OCI-LY1 (cell line): ENCODE measurements at regions not wholly inside any gene's neighbourhood (a gene's known extent, or its start where the extent isn't known, plus 50 kb on each side); places are given as distances from the start of the nearest gene placed in this dataset.

Source experiments
- CTCF ChIP-seq: fragments of 200-600 bp; sonication (generic), shearing (Covaris generic); IDR thresholded peaks from 2 replicates; pipeline ENCODE4 v1.5.1; 2017; ENCODE audit warnings: mild to moderate bottlenecking, antibody characterized with exemption, low read length, moderate library complexity, mixed read lengths
- EZH2 ChIP-seq: fragments of 200-600 bp; sonication (generic), shearing (Covaris generic); IDR thresholded peaks from 2 replicates; pipeline ENCODE4 v1.8.0; 2017; ENCODE audit warnings: borderline replicate concordance, mixed run types, mild to moderate bottlenecking, antibody characterized with exemption, low read length, moderate library complexity, mixed read lengths

- TF ChIP-seq CTCF (no peak), EZH2 (no peak)
Observed at GRCh38 chr7:27430105-27430504, 187.5 kb downstream of the EVX1 start.
